Mesendoderm (in vitro differentiated cells): ENCODE measurements at regions not wholly inside any gene's neighbourhood (a gene's known extent, or its start where the extent isn't known, plus 50 kb on each side); places are given as distances from the start of the nearest gene placed in this dataset.
A peak's percentile ranks its signal among the peaks of the same experiment; 100 is the strongest.

ENCODE experiments used
- DNase-seq: peaks from one replicate; pipeline ENCODE4 v3.0.0; 2013
- H2AK5ac ChIP-seq: 2 replicates; pipeline ENCODE4 v1.6.1; 2013; ENCODE audit warnings: low read length, inconsistent platforms
- H2BK120ac ChIP-seq: 2 replicates; pipeline ENCODE4 v1.6.1; 2013; ENCODE audit warnings: low read depth, mild to moderate bottlenecking, low read length, moderate library complexity, mixed read lengths
- H2BK15ac ChIP-seq: replicated peaks from 2 replicates; pipeline ENCODE4 v1.6.1; 2013; ENCODE audit warnings: low read depth, mild to moderate bottlenecking, moderate library complexity
- H2BK5ac ChIP-seq: 2 replicates; pipeline ENCODE4 v1.6.1; 2013; ENCODE audit warnings: low read length, inconsistent platforms
- H3K18ac ChIP-seq: 2 replicates; pipeline ENCODE4 v1.6.1; 2013; ENCODE audit warnings: mild to moderate bottlenecking, low read length, mixed read lengths
- H3K23ac ChIP-seq: one replicate; pipeline ENCODE4 v1.6.1; 2013; ENCODE audit warnings: low read length
- H3K27ac ChIP-seq: 2 replicates; pipeline ENCODE4 v1.5.1; 2013; ENCODE audit warnings: low read depth, mild to moderate bottlenecking, inconsistent platforms, low read length, moderate library complexity
- H3K27me3 ChIP-seq: 2 replicates; pipeline ENCODE4 v1.6.1; 2013; ENCODE audit warnings: low read length, control low read depth, mild to moderate bottlenecking, inconsistent platforms; ENCODE audit not compliant: insufficient read depth, poor library complexity
- H3K36me3 ChIP-seq: 2 replicates; pipeline ENCODE4 v1.6.1; 2013; ENCODE audit warnings: low read length, inconsistent platforms; ENCODE audit not compliant: control insufficient read depth, insufficient read depth
- H3K4ac ChIP-seq: one replicate; pipeline ENCODE4 v1.6.1; 2013; ENCODE audit warnings: low read depth, mild to moderate bottlenecking, low read length, moderate library complexity
- H3K4me1 ChIP-seq: 2 replicates; pipeline ENCODE4 v1.6.1; 2013; ENCODE audit warnings: low read depth, low read length, inconsistent platforms; ENCODE audit not compliant: control insufficient read depth
- H3K4me2 ChIP-seq: 2 replicates; pipeline ENCODE4 v1.6.1; 2013; ENCODE audit warnings: low read length
- H3K4me3 ChIP-seq: 2 replicates; pipeline ENCODE4 v1.5.1; 2013; ENCODE audit warnings: mild to moderate bottlenecking, low read length
- H3K56ac ChIP-seq: one replicate; pipeline ENCODE4 v1.6.1; 2013; ENCODE audit warnings: low read length
- H3K79me1 ChIP-seq: 2 replicates; pipeline ENCODE4 v1.6.1; 2013; ENCODE audit warnings: low read length, inconsistent platforms
- H3K79me2 ChIP-seq: 2 replicates; pipeline ENCODE4 v1.6.1; 2013; ENCODE audit warnings: mild to moderate bottlenecking, low read length; ENCODE audit not compliant: control insufficient read depth, insufficient read depth
- H3K9ac ChIP-seq: 2 replicates; pipeline ENCODE4 v1.6.1; 2013; ENCODE audit warnings: low read length, inconsistent platforms
- H4K5ac ChIP-seq: one replicate; pipeline ENCODE4 v1.6.1; 2013; ENCODE audit warnings: low read length
- H4K8ac ChIP-seq: one replicate; pipeline ENCODE4 v1.6.1; 2013; ENCODE audit warnings: low read depth, mild to moderate bottlenecking, control low read depth, low read length, moderate library complexity
- WGBS: extraction: QIAGEN DNeasy Blood & Tissue Kit; methylation state at CpG from one replicate; pipeline ENCODE4 v1.1.7; 2013; ENCODE audit warnings: low lambda C conversion rate, missing lambda C conversion rate; ENCODE audit not compliant: insufficient coverage; ENCODE audit errors: extremely low coverage; 5-methylcytosine and 5-hydroxymethylcytosine counted together

DNA sequence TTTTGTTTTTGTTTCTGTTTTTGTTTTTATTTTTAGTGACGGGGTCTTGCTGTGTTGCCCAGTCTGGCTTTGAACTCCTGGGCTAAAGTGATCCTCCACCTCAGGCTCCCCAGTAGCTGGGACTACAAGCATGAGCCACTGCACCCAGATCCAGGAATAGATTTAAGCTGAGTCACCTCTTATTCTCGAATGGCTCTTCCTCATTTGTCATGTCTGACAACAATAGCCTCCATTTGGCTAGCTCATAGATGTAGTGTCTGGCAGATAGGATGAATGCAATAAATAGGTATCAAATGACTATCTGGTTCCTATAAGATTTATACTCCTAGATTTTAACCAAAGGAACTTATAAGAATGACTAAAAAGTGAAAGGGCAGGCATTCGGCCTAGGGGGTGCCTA, 172.9 kb downstream of the TMEM26 start:
- H2BK120ac ChIP-seq = no peak overlapping the region
- DNase-seq = peak; percentile 27
- no peaks in the 10 kb centered on the region for H3K79me2 ChIP-seq
- H3K9ac ChIP-seq = no peak overlapping the region
- no peak overlapping the region for H2AK5ac ChIP-seq
- H3K56ac ChIP-seq = no peak overlapping the region
- H3K4me2 ChIP-seq = no peak overlapping the region
- no peaks in the 10 kb centered on the region for H3K4me1 ChIP-seq
- H3K4ac ChIP-seq = no peak overlapping the region
- no peak overlapping the region for H3K18ac ChIP-seq
- no peaks in the 10 kb centered on the region for H3K79me1 ChIP-seq
- H4K5ac ChIP-seq = no peak overlapping the region
- no CpG with 5 or more reads among the region's 3 CpGs for WGBS
- H3K23ac ChIP-seq = no peak overlapping the region
- H3K4me3 ChIP-seq = no peak overlapping the region
- no peak overlapping the region for H2BK5ac ChIP-seq
- H3K36me3 ChIP-seq = no peaks in the 10 kb centered on the region
- H4K8ac ChIP-seq = no peak overlapping the region
- H2BK15ac ChIP-seq = no peak overlapping the region
- no peak overlapping the region for H3K27ac ChIP-seq
- H3K27me3 ChIP-seq = no peaks in the 10 kb centered on the region

DNA sequence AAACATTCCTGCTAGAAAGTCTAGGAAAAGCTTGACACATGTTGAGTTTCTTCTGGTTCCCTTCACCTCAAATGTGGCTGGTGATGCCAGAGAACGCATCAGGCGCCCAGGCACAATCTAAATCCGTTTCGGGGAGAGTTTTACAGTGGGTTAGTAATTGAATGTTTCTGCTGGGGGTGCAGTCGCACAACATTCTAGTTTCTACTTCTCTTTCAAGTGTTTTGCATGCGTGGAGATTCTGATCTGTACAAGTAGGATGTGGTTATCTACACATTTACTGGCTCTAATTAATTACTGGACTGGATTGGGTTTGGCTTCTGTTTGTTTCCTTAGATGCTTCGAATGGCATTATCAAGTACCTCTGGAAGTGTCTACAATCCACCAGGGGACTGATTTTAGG, 173.8 kb downstream of the TMEM26 start:
- no CpG with 5 or more reads among the region's 7 CpGs for WGBS
- no peak overlapping the region for H3K27ac ChIP-seq
- no peak overlapping the region for H4K5ac ChIP-seq
- no peak overlapping the region for H3K4me2 ChIP-seq
- no peak overlapping the region for H3K23ac ChIP-seq
- no peak overlapping the region for H4K8ac ChIP-seq
- no peak overlapping the region for H3K56ac ChIP-seq
- DNase-seq = no peak
- no peak overlapping the region for H3K9ac ChIP-seq
- H3K36me3 ChIP-seq = no peaks in the 10 kb centered on the region
- H3K4me3 ChIP-seq = no peak overlapping the region
- H3K18ac ChIP-seq = no peak overlapping the region
- H3K79me2 ChIP-seq = no peaks in the 10 kb centered on the region
- no peak overlapping the region for H2AK5ac ChIP-seq
- H2BK5ac ChIP-seq = no peak overlapping the region
- no peak overlapping the region for H2BK15ac ChIP-seq
- no peaks in the 10 kb centered on the region for H3K4me1 ChIP-seq
- H3K79me1 ChIP-seq = no peaks in the 10 kb centered on the region
- H2BK120ac ChIP-seq = no peak overlapping the region
- H3K27me3 ChIP-seq = no peaks in the 10 kb centered on the region
- H3K4ac ChIP-seq = no peak overlapping the region

DNA sequence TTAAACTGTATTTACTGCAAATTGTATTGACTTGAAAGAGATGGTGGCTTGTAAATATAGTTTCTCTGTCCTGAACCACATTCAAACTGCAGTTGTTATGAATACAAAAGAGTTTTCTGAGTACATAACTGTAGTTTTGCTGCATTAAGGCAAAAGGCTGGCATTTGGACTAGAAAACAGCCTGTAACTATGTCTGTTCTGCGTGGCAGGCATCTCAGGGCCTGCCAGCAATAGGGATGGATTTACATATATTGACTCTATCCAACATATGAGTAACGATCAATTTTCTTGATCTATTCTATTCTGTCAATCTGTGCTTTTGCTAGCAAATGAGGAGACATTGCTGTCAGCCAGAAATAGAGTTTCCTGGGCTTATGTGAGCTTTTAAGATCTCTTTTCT, 174.6 kb downstream of the TMEM26 start:
- Histone ChIP-seq H2BK5ac (no peak overlapping the region), H3K9ac (no peak overlapping the region), H2AK5ac (no peak overlapping the region), H3K79me1 (no peaks in the 10 kb centered on the region), H3K4ac (no peak overlapping the region), H3K4me2 (no peak overlapping the region), H2BK120ac (no peak overlapping the region), H3K79me2 (no peaks in the 10 kb centered on the region), H3K27me3 (no peaks in the 10 kb centered on the region), H2BK15ac (no peak overlapping the region), H3K36me3 (no peaks in the 10 kb centered on the region), H3K23ac (no peak overlapping the region), H4K8ac (no peak overlapping the region), H4K5ac (no peak overlapping the region), H3K27ac (no peak overlapping the region), H3K56ac (no peak overlapping the region), H3K18ac (no peak overlapping the region), H3K4me3 (no peak overlapping the region), H3K4me1 (no peaks in the 10 kb centered on the region)
- WGBS = no CpG with 5 or more reads among the region's 2 CpGs
- no peak for DNase-seq

DNA sequence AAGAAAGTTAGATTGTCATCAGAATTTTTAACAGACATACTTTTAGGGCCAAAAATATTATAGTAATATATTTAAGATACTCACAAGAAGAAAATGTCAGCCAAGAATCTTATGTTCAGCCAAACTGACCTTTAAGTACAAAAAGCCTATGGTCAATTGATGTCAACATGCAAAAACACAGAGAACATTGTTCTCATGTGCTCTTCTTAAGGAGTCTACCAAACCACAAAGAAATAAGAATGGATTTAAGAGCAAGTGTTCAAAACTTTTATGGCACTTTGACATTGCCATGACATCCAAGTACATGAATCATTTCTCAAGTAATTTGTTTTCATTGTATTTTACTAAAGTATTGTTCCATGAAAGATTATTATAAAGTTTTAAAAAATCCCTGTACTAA, 180.4 kb downstream of the TMEM26 start:
- no peak overlapping the region for H2BK15ac ChIP-seq
- H4K8ac ChIP-seq = no peak overlapping the region
- H3K56ac ChIP-seq = no peak overlapping the region

DNA sequence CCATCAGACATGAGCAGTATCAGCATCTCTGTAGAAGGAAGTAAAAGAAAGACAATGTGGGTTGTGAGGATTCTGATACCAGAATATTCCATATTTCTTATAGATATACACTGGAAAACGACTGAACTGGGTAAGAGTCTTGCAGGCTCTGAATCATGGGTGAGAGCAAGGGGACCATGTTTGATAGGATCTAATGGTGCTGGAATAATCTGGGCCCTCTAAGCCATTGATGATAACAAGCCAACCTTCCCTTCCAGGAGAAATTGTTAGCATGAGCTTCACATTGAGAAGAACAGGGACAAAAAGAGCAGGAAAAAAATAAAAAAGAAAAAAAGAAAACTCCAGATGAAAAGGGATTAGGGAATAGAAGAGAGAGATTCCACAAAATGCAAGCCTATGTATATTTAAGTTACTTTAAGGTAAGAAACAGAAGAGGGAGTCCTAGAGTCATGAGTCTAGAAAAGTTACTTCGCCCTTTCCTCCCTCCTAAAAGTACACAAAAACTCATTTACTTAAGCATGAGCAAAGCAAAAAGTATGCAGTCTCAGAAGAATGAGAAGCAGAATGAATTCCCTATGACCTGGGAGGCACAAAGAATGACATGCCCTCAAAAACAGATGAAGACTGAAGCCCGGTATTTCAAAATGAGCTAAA, 181.9 kb downstream of the TMEM26 start:
- Histone ChIP-seq H3K79me1 (no peaks in the 10 kb centered on the region), H3K79me2 (no peaks in the 10 kb centered on the region), H3K18ac (no peak overlapping the region), H4K5ac (no peak overlapping the region), H2BK5ac (no peak overlapping the region), H3K4me1 (no peaks in the 10 kb centered on the region), H3K9ac (no peak overlapping the region), H3K27ac (no peak overlapping the region), H2BK120ac (no peak overlapping the region), H3K4me3 (no peak overlapping the region), H3K36me3 (no peaks in the 10 kb centered on the region), H2BK15ac (no peak overlapping the region), H2AK5ac (no peak overlapping the region), H4K8ac (no peak overlapping the region), H3K23ac (no peak overlapping the region), H3K4me2 (no peak overlapping the region), H3K56ac (no peak overlapping the region), H3K4ac (no peak overlapping the region), H3K27me3 (no peaks in the 10 kb centered on the region)
- no CpG with 5 or more reads among the region's 3 CpGs for WGBS
- peak; percentile 64 for DNase-seq

More for the DNA sequence above, 180.4 kb downstream of the TMEM26 start:
- H2BK120ac ChIP-seq = no peak overlapping the region
- H4K5ac ChIP-seq = no peak overlapping the region
- H3K36me3 ChIP-seq = no peaks in the 10 kb centered on the region
- H3K23ac ChIP-seq = no peak overlapping the region
- no peak overlapping the region for H3K9ac ChIP-seq
- H3K27ac ChIP-seq = no peak overlapping the region
- H3K79me2 ChIP-seq = no peaks in the 10 kb centered on the region
- H3K79me1 ChIP-seq = no peaks in the 10 kb centered on the region
- H3K4me2 ChIP-seq = no peak overlapping the region
- no peak for DNase-seq
- H3K4me3 ChIP-seq = no peak overlapping the region
- no peaks in the 10 kb centered on the region for H3K4me1 ChIP-seq
- H3K18ac ChIP-seq = no peak overlapping the region
- H3K4ac ChIP-seq = no peak overlapping the region
- H3K27me3 ChIP-seq = no peaks in the 10 kb centered on the region
- no peak overlapping the region for H2BK5ac ChIP-seq
- H2AK5ac ChIP-seq = no peak overlapping the region

DNA sequence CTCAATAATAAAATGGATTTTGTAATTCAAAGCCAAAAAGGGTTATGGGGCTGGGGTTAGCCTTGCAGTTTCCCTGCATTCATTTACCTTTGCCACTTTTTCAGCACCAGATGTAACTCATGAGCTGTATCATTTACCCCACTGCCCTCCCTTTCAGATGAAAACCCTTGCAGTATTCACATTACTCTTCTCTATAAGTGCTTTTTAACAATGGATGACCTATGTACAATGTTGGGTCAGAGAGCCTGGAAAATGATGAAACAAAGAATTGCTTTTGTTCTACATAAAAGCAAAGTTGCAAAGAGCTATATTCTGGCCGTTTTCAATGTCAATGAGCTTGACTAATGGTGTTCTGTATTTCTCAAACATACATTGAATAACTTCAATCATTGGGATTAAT, 189.7 kb downstream of the TMEM26 start:
- no peak for DNase-seq
- H3K4ac ChIP-seq = no peak overlapping the region
- H3K56ac ChIP-seq = no peak overlapping the region
- no peak overlapping the region for H2BK15ac ChIP-seq
- no peak overlapping the region for H2BK5ac ChIP-seq
- no peak overlapping the region for H3K4me2 ChIP-seq
- H3K9ac ChIP-seq = no peak overlapping the region
- H2BK120ac ChIP-seq = no peak overlapping the region
- no peak overlapping the region for H3K23ac ChIP-seq
- H3K27ac ChIP-seq = no peak overlapping the region
- no peaks in the 10 kb centered on the region for H3K36me3 ChIP-seq
- H3K79me1 ChIP-seq = no peaks in the 10 kb centered on the region
- no peaks in the 10 kb centered on the region for H3K4me1 ChIP-seq
- no peak overlapping the region for H3K4me3 ChIP-seq
- no peaks in the 10 kb centered on the region for H3K79me2 ChIP-seq
- H4K8ac ChIP-seq = no peak overlapping the region
- no peak overlapping the region for H3K18ac ChIP-seq
- no peak overlapping the region for H2AK5ac ChIP-seq
- no peaks in the 10 kb centered on the region for H3K27me3 ChIP-seq
- no peak overlapping the region for H4K5ac ChIP-seq
- no CpG with 5 or more reads among the region's 1 CpG for WGBS
